Endothelial cell of umbilical vein (primary cell): ENCODE measurements at regions not wholly inside any gene's neighbourhood (a gene's known extent, or its start where the extent isn't known, plus 50 kb on each side); places are given as distances from the start of the nearest gene placed in this dataset.

Source experiments
- BruUV-seq: library from RNA; stranded (reverse); fragments of 400-500 nt; replicated peaks from 2 replicates; lab custom pipeline; 2021; lab: Mats Ljungman, UMichigan
- CTCF ChIA-PET: fragments of 300-600, 350-600 bp; sonication (Branson Sonifier 250); formaldehyde crosslinking; loops from one replicate; lab custom pipeline; 2021; ENCODE audit warnings: antibody characterized with exemption, inconsistent platforms; lab: Charles Lee
- POLR2A ChIA-PET: fragments of 300-600, 350-600 bp; sonication (Branson Sonifier 250); formaldehyde crosslinking; loops from one replicate; lab custom pipeline; 2021; ENCODE audit warnings: antibody characterized with exemption, inconsistent platforms; lab: Charles Lee
- DNase-seq: peaks from one replicate; pipeline ENCODE4 v3.0.0-alpha.2; 2011; ENCODE audit warnings: low read depth, low spot score
- FAIRE-seq: peaks from 2 replicates; lab custom pipeline; 2011; peaks lifted over from hg19 to GRCh38; lab: Jason Lieb, UNC
- H2AFZ ChIP-seq: 2 replicates; pipeline ENCODE4 v1.6.0; 2012; ENCODE audit warnings: low read depth, low read length, control low read depth, inconsistent platforms
- H3K27ac ChIP-seq: 2 replicates; pipeline ENCODE4 v1.5.1; 2011; ENCODE audit warnings: low read depth, mild to moderate bottlenecking, control low read depth, low read length, moderate library complexity; ENCODE audit not compliant: insufficient read depth
- H3K27me3 ChIP-seq, 2 experiments: 2 replicates each; pipeline versions ENCODE4 v1.6.0 to v1.6.1; 2011; ENCODE audit warnings: low read length in 2 of 2, mixed read lengths in 1 of 2; ENCODE audit not compliant: control insufficient read depth in 2 of 2, insufficient read depth in 2 of 2
- H3K36me3 ChIP-seq, 2 experiments: 2 replicates in 1 of 2; 3 replicates in 1 of 2; pipeline ENCODE4 v1.5.1; 2011; ENCODE audit warnings: low read length in 2 of 2, mild to moderate bottlenecking in 1 of 2, moderate library complexity in 1 of 2; ENCODE audit not compliant: control insufficient read depth in 2 of 2, insufficient read depth in 2 of 2; ENCODE audit errors: extremely low read depth in 1 of 2
- H3K4me1 ChIP-seq: 3 replicates; pipeline ENCODE4 v1.5.1; 2011; ENCODE audit warnings: mild to moderate bottlenecking, low read length; ENCODE audit not compliant: control insufficient read depth, insufficient read depth; ENCODE audit errors: extremely low read depth
- H3K4me2 ChIP-seq: 2 replicates; pipeline ENCODE4 v1.6.1; 2011; ENCODE audit warnings: low read length, control low read depth, mixed read lengths; ENCODE audit not compliant: insufficient read depth
- H3K4me3 ChIP-seq, 3 experiments: fragments of 200-600 bp in 1 of 3; sonication (generic), shearing (Covaris generic) in 1 of 3; replicated peaks in 1 of 3; 2 replicates each; pipeline ENCODE4 v1.5.1; 2011 to 2016; ENCODE audit warnings: control low read depth in 3 of 3, low read length in 3 of 3, mild to moderate bottlenecking in 2 of 3, inconsistent platforms in 1 of 3, low read depth in 1 of 3, moderate library complexity in 1 of 3; ENCODE audit not compliant: insufficient read depth in 1 of 3
- H3K79me2 ChIP-seq: 2 replicates; pipeline ENCODE4 v1.6.0; 2012; ENCODE audit warnings: low read length, inconsistent platforms; ENCODE audit not compliant: control insufficient read depth, insufficient read depth
- H3K9ac ChIP-seq: replicated peaks from 2 replicates; pipeline ENCODE3; 2011; ENCODE audit warnings: low read length, control low read depth; ENCODE audit not compliant: insufficient read depth; ENCODE audit errors: extremely low read depth
- H3K9me1 ChIP-seq: replicated peaks from 3 replicates; pipeline ENCODE4 v1.6.0; 2011; ENCODE audit warnings: mild to moderate bottlenecking, low read length; ENCODE audit not compliant: control insufficient read depth, insufficient read depth; ENCODE audit errors: extremely low read depth
- H3K9me3 ChIP-seq: replicated peaks from 2 replicates; pipeline ENCODE4 v1.5.1; 2012; ENCODE audit warnings: low read length, inconsistent platforms; ENCODE audit not compliant: control insufficient read depth, insufficient read depth
- H4K20me1 ChIP-seq: replicated peaks from 2 replicates; pipeline ENCODE3; 2011; ENCODE audit warnings: mild to moderate bottlenecking, low read length; ENCODE audit not compliant: control insufficient read depth, insufficient read depth; ENCODE audit errors: extremely low read depth
- EZH2 ChIP-seq: IDR thresholded peaks from 2 replicates; pipeline ENCODE4 v1.6.1; 2012; ENCODE audit warnings: borderline replicate concordance, low read depth, mild to moderate bottlenecking, moderate library complexity, low read length, inconsistent platforms; ENCODE audit not compliant: severe bottlenecking
- FOS ChIP-seq: IDR thresholded peaks from 2 replicates; pipeline ENCODE4 v1.6.1; 2011; ENCODE audit warnings: mild to moderate bottlenecking, low read length, moderate library complexity, borderline replicate concordance; ENCODE audit not compliant: insufficient read depth
- GATA2 ChIP-seq: IDR thresholded peaks from 2 replicates; pipeline ENCODE4 v1.7.0; 2011; ENCODE audit warnings: low read depth, mild to moderate bottlenecking, moderate library complexity, mixed read lengths, low read length; ENCODE audit not compliant: insufficient read length, insufficient read depth
- JUN ChIP-seq: IDR thresholded peaks from 2 replicates; pipeline ENCODE4 v1.6.1; 2011; ENCODE audit warnings: borderline replicate concordance, low read depth; ENCODE audit not compliant: insufficient read length, insufficient read depth
- MYC ChIP-seq: IDR thresholded peaks from one replicate; pipeline ENCODE4 v1.6.1; 2011; ENCODE audit warnings: mild to moderate bottlenecking, low read depth, low read length
- POLR2A ChIP-seq: IDR thresholded peaks from 2 replicates; pipeline ENCODE4 v1.6.1; 2012; ENCODE audit warnings: low read depth, mild to moderate bottlenecking, control low read depth, low read length
- POLR2AphosphoS5 ChIP-seq: IDR thresholded peaks from 2 replicates; pipeline ENCODE4 v1.6.1; 2012; ENCODE audit warnings: low read depth, mild to moderate bottlenecking, control low read depth, low read length, moderate library complexity; ENCODE audit not compliant: insufficient read depth
- dilution Hi-C: fragments of 300-500 bp; cut with MboI; formaldehyde crosslinking; loops from one replicate; pipeline ENCODE4 v1.15.0; 2019; ENCODE audit warnings: low sequenced_read_pairs; ENCODE audit not compliant: extremely low pct_ligation_motif_present
- intact Hi-C: fragments of 100-400 bp; cut with micrococcal nuclease; formaldehyde crosslinking; loops from one replicate; pipeline ENCODE4 v1.10.0; 2022
- TF ChIP-seq, protein P1 (sequence below): IDR thresholded peaks from 2 replicates; pipeline ENCODE4 v1.6.1; 2011; ENCODE audit not compliant: insufficient read depth, insufficient read length
- TF ChIP-seq, protein P2 (sequence below), 2 donors: IDR thresholded peaks; 1 replicate in 1 of 2; 2 replicates in 1 of 2; pipeline ENCODE4 v1.5.1; 2011; ENCODE audit warnings: low read length in 2 of 2, mild to moderate bottlenecking in 2 of 2, moderate library complexity in 2 of 2, control low read depth in 1 of 2, inconsistent platforms in 1 of 2, low read depth in 1 of 2; ENCODE audit not compliant: insufficient read depth in 1 of 2; ENCODE audit errors: extremely low read depth in 1 of 2

DNA sequence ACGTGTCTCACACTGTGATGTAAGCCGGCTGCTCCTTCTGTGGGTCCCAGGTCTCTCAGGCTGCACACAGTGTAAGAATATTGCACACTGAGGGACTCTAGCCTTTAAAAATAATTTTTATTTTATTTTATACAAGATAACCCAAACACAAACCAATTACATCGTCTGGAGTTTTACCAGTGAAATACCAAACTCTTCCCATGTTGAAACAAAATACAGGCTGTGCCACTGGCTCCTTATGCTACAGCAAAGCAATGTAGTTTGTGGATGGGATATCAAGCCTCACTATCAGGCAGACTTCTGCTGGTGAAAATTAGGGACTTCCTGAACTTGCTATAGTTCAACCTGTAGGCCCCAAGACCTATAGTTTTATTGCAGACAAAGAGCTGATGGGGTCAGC, 311.3 kb upstream of the SLCO3A1 start:
- POLR2A ChIA-PET = no interaction called here
- no peak for DNase-seq
- H3K9me1 ChIP-seq = no peaks in the 10 kb centered on the region
- no TSS peak for BruUV-seq
- no peaks in the 10 kb centered on the region for H3K27me3 ChIP-seq
- no peak overlapping the region for H3K4me2 ChIP-seq
- no peaks in the 10 kb centered on the region for H3K9me3 ChIP-seq
- no peaks in the 10 kb centered on the region for H3K36me3 ChIP-seq
- dilution Hi-C loops = no loop called here
- no peak overlapping the region for H2AFZ ChIP-seq
- H3K9ac ChIP-seq = no peak overlapping the region
- no peaks in the 10 kb centered on the region for H4K20me1 ChIP-seq
- no peaks in the 10 kb centered on the region for H3K4me1 ChIP-seq
- CTCF ChIA-PET = no interaction called here
- no peaks in the 10 kb centered on the region for H3K79me2 ChIP-seq
- TF ChIP-seq POLR2AphosphoS5 = no peak
- H3K4me3 ChIP-seq = no peak overlapping the region
- intact Hi-C loops = no loop called here
- no peak overlapping the region for H3K27ac ChIP-seq
- no peak for FAIRE-seq

DNA sequence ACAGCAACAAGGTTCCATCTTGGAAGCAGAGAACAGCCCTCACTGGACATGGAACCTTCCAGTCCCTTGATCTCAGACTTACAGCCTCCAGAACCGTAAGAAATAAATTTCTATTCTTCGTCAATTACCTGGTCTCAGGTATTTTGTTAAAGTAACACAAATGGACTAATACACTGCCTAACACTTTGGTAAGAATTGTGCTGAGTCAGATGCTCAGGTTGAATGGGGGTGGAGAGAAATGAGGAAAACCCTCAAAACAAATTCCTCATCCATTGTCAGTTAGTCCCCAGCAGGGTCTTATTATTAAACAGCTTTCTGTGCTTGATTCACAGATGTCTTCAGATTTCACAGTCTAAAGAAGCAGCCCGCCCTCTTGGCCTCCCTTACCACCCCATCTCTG, 306.2 kb upstream of the SLCO3A1 start:
- Histone ChIP-seq H3K4me2 (no peak overlapping the region), H3K27me3 (no peaks in the 10 kb centered on the region), H3K9me1 (no peaks in the 10 kb centered on the region), H3K4me1 (no peaks in the 10 kb centered on the region), H4K20me1 (no peaks in the 10 kb centered on the region), H2AFZ (no peak overlapping the region), H3K36me3 (no peaks in the 10 kb centered on the region), H3K79me2 (no peaks in the 10 kb centered on the region), H3K9ac (no peak overlapping the region), H3K9me3 (no peaks in the 10 kb centered on the region), H3K27ac (no peak overlapping the region), H3K4me3 (no peak overlapping the region)
- intact Hi-C loops = no loop called here
- no peak for DNase-seq
- FAIRE-seq = no peak
- ChIA-PET POLR2A (no interaction called here), CTCF (no interaction called here)
- TF ChIP-seq POLR2AphosphoS5 (no peak), JUN (no peak), GATA2 (no peak), MYC (no peak), EZH2 (no peak), POLR2A (no peak), FOS (no peak)
- TF ChIP-seq, protein P1, sequence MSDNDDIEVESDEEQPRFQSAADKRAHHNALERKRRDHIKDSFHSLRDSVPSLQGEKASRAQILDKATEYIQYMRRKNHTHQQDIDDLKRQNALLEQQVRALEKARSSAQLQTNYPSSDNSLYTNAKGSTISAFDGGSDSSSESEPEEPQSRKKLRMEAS = no peak
- TF ChIP-seq, protein P2, sequence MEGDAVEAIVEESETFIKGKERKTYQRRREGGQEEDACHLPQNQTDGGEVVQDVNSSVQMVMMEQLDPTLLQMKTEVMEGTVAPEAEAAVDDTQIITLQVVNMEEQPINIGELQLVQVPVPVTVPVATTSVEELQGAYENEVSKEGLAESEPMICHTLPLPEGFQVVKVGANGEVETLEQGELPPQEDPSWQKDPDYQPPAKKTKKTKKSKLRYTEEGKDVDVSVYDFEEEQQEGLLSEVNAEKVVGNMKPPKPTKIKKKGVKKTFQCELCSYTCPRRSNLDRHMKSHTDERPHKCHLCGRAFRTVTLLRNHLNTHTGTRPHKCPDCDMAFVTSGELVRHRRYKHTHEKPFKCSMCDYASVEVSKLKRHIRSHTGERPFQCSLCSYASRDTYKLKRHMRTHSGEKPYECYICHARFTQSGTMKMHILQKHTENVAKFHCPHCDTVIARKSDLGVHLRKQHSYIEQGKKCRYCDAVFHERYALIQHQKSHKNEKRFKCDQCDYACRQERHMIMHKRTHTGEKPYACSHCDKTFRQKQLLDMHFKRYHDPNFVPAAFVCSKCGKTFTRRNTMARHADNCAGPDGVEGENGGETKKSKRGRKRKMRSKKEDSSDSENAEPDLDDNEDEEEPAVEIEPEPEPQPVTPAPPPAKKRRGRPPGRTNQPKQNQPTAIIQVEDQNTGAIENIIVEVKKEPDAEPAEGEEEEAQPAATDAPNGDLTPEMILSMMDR (IDR thresholded peaks at IDR 0.05; ENCODE audit: extremely low read depth in 1 of 2, insufficient read depth in 1 of 2, low read depth in 1 of 2, low read length in 2 of 2) = no peak
- BruUV-seq = no TSS peak
- dilution Hi-C loops = no loop called here
